DND-41 (cell line): ENCODE measurements at regions not wholly inside any gene's neighbourhood (a gene's known extent, or its start where the extent isn't known, plus 50 kb on each side); places are given as distances from the start of the nearest gene placed in this dataset.
"Not testable (repeated sequence)": the region's sequence is repeated elsewhere in the genome, so short reads cannot be mapped to it uniquely, and the experiment has no call there.

ENCODE experiments used
- EZH2 ChIP-seq: IDR thresholded peaks from 3 replicates; pipeline ENCODE4 v1.6.1; 2012; ENCODE audit warnings: borderline replicate concordance, low read depth, mild to moderate bottlenecking, moderate library complexity, low read length, inconsistent platforms; ENCODE audit not compliant: severe bottlenecking
- TF ChIP-seq, protein P1 (sequence below): IDR thresholded peaks from 2 replicates; pipeline ENCODE4 v1.5.1; 2012; ENCODE audit warnings: borderline replicate concordance, low read length, moderate library complexity, mild to moderate bottlenecking; ENCODE audit not compliant: poor library complexity, severe bottlenecking; ENCODE audit errors: extremely low read depth

DNA sequence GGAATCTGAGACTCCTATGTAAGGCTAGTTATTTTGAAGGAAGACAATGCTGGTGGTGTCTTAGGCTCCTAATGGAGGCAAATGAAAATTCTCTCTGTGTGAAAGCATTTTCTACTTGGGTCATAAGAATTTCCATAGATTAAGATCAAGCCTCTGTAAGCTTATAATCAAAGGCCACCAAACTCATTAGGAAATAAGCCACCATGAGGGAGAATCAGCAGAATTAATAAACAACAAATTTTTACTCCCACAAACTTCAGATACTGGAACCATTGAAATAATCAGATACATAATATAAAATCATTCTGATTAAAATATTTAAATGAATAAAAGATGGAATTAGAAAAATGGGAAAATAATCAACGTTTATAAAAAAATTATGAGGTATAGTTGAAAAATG lies 178.7 kb downstream of the NPIPA8 start:
- TF ChIP-seq, protein P1, sequence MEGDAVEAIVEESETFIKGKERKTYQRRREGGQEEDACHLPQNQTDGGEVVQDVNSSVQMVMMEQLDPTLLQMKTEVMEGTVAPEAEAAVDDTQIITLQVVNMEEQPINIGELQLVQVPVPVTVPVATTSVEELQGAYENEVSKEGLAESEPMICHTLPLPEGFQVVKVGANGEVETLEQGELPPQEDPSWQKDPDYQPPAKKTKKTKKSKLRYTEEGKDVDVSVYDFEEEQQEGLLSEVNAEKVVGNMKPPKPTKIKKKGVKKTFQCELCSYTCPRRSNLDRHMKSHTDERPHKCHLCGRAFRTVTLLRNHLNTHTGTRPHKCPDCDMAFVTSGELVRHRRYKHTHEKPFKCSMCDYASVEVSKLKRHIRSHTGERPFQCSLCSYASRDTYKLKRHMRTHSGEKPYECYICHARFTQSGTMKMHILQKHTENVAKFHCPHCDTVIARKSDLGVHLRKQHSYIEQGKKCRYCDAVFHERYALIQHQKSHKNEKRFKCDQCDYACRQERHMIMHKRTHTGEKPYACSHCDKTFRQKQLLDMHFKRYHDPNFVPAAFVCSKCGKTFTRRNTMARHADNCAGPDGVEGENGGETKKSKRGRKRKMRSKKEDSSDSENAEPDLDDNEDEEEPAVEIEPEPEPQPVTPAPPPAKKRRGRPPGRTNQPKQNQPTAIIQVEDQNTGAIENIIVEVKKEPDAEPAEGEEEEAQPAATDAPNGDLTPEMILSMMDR: not testable (repeated sequence)
- not testable (repeated sequence) for TF ChIP-seq EZH2
